ENCODE measurements at regions not wholly inside any gene's neighbourhood (a gene's known extent, or its start where the extent isn't known, plus 50 kb on each side); places are given as distances from the start of the nearest gene placed in this dataset.
A peak's percentile ranks its signal among the peaks of the same experiment; 100 is the strongest.
"Not testable (repeated sequence)": the region's sequence is repeated elsewhere in the genome, so short reads cannot be mapped to it uniquely, and the experiment has no call there.

DNA sequence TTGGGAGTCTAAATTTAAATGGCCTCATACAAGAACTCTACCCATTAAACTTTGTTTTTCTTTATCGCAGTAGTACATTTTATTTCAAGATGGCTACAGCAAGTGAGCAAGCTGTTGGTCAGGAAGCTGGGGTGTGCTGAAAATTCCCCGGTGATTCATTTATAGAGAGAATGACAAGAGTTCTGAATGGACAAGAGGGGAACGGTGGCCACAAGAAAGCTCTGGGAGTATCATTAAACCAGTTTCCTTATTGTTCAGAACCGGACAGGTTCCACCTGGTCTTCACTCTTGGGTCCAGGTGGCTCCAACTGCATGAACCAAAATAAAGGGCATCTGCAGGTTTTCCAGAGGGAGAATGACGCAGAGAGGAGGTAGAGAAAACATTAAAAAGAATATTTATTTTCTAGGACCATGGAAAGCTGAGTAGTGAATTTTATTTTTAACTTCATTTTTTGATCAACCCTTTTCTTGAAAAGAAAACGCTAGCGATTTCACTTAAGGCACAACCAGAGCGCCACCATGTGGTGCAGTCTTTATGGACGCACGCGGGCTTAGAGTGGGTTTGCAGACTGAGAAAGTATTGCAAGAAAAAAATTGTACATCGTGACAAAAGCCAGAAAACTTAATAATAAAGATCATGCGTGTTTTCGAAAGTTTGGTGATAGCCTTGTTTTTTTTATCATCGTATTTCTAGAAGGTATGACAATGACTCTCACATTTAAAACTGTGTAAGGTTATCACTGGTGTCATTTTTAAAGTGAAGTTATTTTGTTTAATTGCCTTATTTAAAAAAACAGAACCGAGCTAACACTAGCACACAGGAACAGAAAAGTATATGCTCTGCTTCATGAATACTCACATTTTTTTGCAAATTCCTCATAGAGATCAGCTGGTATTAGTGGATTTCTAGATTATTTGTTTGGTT, 97.9 kb upstream of the NOL4 start:
- peak; percentile 41 for DNase-seq (ENCODE audit: low read depth)
- TF ChIP-seq CTCF (IDR thresholded peaks at IDR 0.05; ENCODE audit: low read depth, low read length, missing control alignments), result peak; percentile 68
- no peak overlapping the region for H3K4me3 ChIP-seq (ENCODE audit: low read depth, low read length)

DNA sequence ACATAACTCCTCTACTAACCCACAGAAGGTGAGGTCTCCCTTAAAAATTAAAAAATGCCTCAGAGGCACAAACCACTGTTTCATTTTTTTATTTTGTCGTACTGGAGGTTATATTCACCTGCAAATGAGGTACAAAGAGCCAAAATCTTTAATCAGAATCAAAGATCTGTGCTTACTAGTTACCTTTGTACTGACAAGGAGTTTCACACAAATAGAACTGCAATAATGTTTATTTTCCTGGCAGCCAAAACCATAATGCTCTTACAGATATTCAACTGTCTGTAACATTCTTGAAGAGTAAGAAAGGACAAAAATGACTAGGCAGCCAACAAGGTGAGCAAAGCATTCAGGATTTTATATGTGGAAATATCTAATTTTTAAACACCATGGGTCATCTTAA, 105.1 kb upstream of the NOL4 start:
- no peak for DNase-seq (ENCODE audit: low read depth)
- H3K4me3 ChIP-seq (ENCODE audit: low read depth, low read length), result no peak overlapping the region
- TF ChIP-seq CTCF (IDR thresholded peaks at IDR 0.05; ENCODE audit: low read depth, low read length, missing control alignments), result no peak

DNA sequence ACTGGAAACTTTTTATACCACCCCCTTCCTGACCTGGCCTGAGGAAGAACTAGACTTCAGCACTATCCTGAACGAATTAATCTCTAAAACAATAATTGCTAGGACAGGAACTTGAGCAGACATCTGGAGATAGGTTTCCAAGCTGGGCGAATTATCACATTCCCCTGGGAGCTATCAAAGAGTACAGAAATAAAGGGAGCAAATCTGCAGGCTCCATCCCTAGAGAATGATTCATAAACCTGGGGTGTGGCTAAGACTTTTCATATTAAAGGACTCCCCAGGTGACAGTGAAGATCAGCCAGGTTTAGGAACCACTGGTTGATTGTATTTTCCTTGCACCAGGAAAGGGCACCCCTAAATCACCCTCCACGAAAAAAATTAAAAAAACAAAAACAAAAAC, 105.6 kb upstream of the NOL4 start:
- H3K4me3 ChIP-seq (ENCODE audit: low read depth, low read length), result no peak overlapping the region
- DNase-seq (ENCODE audit: low read depth), result no peak
- TF ChIP-seq CTCF (IDR thresholded peaks at IDR 0.05; ENCODE audit: low read depth, low read length, missing control alignments), result no peak

GRCh38 chr18:34330907-34331306, 106.2 kb upstream of the NOL4 start:
- not testable (repeated sequence) for DNase-seq (ENCODE audit: low read depth); H3K4me3 ChIP-seq (ENCODE audit: low read depth, low read length)

DNA sequence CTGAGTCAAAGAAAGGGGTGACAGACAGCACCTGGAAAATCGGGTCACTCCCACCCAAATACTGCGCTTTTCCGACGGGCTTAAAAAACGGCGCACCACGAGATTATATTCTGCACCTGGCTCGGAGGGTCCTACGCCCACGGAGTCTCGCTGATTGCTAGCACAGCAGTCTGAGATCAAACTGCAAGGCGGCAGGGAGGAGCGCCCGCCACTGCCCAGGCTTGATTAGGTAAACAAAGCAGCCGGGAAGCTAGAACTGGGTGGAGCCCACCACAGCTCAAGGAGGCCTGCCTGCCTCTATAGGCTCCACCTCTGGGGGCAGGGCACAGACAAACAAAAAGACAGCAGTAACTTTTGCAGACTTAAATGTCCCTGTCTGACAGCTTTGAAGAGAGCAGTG, 106.6 kb upstream of the NOL4 start:
- H3K4me3 ChIP-seq (ENCODE audit: low read depth, low read length); DNase-seq (ENCODE audit: low read depth): not testable (repeated sequence)

DNA sequence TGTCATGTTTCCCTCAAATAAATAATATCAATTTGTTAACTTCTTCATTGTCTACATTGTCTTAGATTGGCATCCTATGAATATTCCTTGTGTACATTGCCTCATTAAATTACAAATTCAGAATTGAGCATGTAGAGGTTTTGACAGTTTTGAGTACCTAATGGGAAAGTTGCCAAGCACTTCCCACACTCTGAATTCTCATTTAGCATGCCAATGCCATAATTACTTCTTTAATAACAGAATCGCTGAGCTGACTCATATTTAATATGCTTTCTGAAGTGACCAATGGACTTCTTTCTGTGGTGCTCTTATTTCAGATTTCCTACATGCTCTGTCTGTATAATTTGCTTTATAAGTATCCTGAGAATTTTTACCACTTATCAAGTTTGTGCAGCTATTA, 114.4 kb upstream of the NOL4 start:
- TF ChIP-seq CTCF (IDR thresholded peaks at IDR 0.05; ENCODE audit: low read depth, low read length, missing control alignments), result no peak
- DNase-seq (ENCODE audit: low read depth), result no peak
- no peak overlapping the region for H3K4me3 ChIP-seq (ENCODE audit: low read depth, low read length)

DNA sequence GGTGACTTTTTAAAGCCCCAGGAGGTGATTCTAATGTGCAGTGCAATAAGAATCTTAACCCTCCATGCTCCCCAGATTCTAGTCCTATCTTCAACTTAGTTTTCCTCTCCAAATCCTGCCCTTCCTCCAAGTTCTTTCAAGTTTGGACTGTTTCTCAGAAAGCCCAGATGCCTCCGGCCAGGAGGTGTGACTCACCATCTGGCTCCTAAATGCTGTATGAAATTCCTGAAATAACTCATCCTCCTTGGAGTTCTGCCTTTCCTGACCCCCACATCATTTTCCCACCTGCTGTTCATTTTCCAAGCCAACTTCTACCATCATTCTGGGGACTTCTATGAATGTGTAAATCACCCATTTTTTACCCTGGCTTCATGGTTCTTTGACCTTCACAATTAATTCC, 118.2 kb upstream of the NOL4 start:
- DNase-seq (ENCODE audit: low read depth), result no peak
- TF ChIP-seq CTCF (IDR thresholded peaks at IDR 0.05; ENCODE audit: low read depth, low read length, missing control alignments), result no peak
- H3K4me3 ChIP-seq (ENCODE audit: low read depth, low read length), result no peak overlapping the region

GRCh38 chr18:34345738-34346137, 121.0 kb upstream of the NOL4 start:
- no peak for DNase-seq (ENCODE audit: low read depth)
- TF ChIP-seq CTCF (IDR thresholded peaks at IDR 0.05; ENCODE audit: low read depth, low read length, missing control alignments), result no peak
- no peak overlapping the region for H3K4me3 ChIP-seq (ENCODE audit: low read depth, low read length)
